ENCODE measurements at regions not wholly inside any gene's neighbourhood (a gene's known extent, or its start where the extent isn't known, plus 50 kb on each side); places are given as distances from the start of the nearest gene placed in this dataset.
"Not testable (repeated sequence)": the region's sequence is repeated elsewhere in the genome, so short reads cannot be mapped to it uniquely, and the experiment has no call there.

GRCh38 chr10:61040399-61041016, 96.5 kb upstream of the RHOBTB1 start:
- DNase-seq (ENCODE audit: low spot score), result no peak
- Mint-ChIP-seq H3K36me3 (ENCODE audit: low read depth) (no peaks in the 10 kb centered on the region), H3K4me3 (ENCODE audit: unreplicated experiment) (no peak overlapping the region), H3K9me3 (ENCODE audit: low read depth) (no peaks in the 10 kb centered on the region), H3K27ac (ENCODE audit: unreplicated experiment) (no peak overlapping the region), H3K4me1 (ENCODE audit: low read depth) (no peaks in the 10 kb centered on the region), H3K27me3 (ENCODE audit: low read depth) (peaks cover 18% of the 10 kb centered on the region)
- TF ChIP-seq CTCF (IDR thresholded peaks at IDR 0.05), result no peak

GRCh38 chr10:61039868-61040267, 95.9 kb upstream of the RHOBTB1 start:
- no peak overlapping the region for H3K4me3 Mint-ChIP-seq (ENCODE audit: unreplicated experiment)
- DNase-seq (ENCODE audit: low spot score), result no peak
- no peaks in the 10 kb centered on the region for H3K4me1 Mint-ChIP-seq (ENCODE audit: low read depth)
- no peak overlapping the region for H3K27ac Mint-ChIP-seq (ENCODE audit: unreplicated experiment)
- H3K27me3 Mint-ChIP-seq (ENCODE audit: low read depth), result peaks cover 14% of the 10 kb centered on the region
- H3K9me3 Mint-ChIP-seq (ENCODE audit: low read depth), result no peaks in the 10 kb centered on the region
- no peaks in the 10 kb centered on the region for H3K36me3 Mint-ChIP-seq (ENCODE audit: low read depth)
- TF ChIP-seq CTCF (IDR thresholded peaks at IDR 0.05), result no peak

GRCh38 chr10:61037261-61037830, 93.4 kb upstream of the RHOBTB1 start:
- not testable (repeated sequence) for H3K27ac Mint-ChIP-seq (ENCODE audit: unreplicated experiment); H3K9me3 Mint-ChIP-seq (ENCODE audit: low read depth); H3K4me3 Mint-ChIP-seq (ENCODE audit: unreplicated experiment); H3K36me3 Mint-ChIP-seq (ENCODE audit: low read depth); DNase-seq (ENCODE audit: low spot score); H3K4me1 Mint-ChIP-seq (ENCODE audit: low read depth)
- peaks cover 12% of the 10 kb centered on the region for H3K27me3 Mint-ChIP-seq (ENCODE audit: low read depth)

- not testable (repeated sequence) for DNase-seq (ENCODE audit: low spot score)
These were observed 92.2 kb upstream of the RHOBTB1 start for GRCh38 chr10:61036148-61036547.

GRCh38 chr10:61031341-61031740, 87.4 kb upstream of the RHOBTB1 start:
- H3K4me3 Mint-ChIP-seq (ENCODE audit: unreplicated experiment), result no peak overlapping the region
- H3K4me1 Mint-ChIP-seq (ENCODE audit: low read depth), result no peaks in the 10 kb centered on the region
- no peaks in the 10 kb centered on the region for H3K9me3 Mint-ChIP-seq (ENCODE audit: low read depth)

More at GRCh38 chr10:61036148-61036547, 92.2 kb upstream of the RHOBTB1 start:
- H3K9me3 Mint-ChIP-seq (ENCODE audit: low read depth); H3K27ac Mint-ChIP-seq (ENCODE audit: unreplicated experiment); H3K36me3 Mint-ChIP-seq (ENCODE audit: low read depth); H3K4me3 Mint-ChIP-seq (ENCODE audit: unreplicated experiment); H3K27me3 Mint-ChIP-seq (ENCODE audit: low read depth); H3K4me1 Mint-ChIP-seq (ENCODE audit: low read depth): not testable (repeated sequence)

GRCh38 chr10:61029411-61029810, 85.4 kb upstream of the RHOBTB1 start:
- Mint-ChIP-seq H3K36me3 (ENCODE audit: low read depth) (no peaks in the 10 kb centered on the region), H3K27ac (ENCODE audit: unreplicated experiment) (no peak overlapping the region), H3K4me1 (ENCODE audit: low read depth) (peaks cover 8% of the 10 kb centered on the region), H3K27me3 (ENCODE audit: low read depth) (peaks cover 11% of the 10 kb centered on the region), H3K9me3 (ENCODE audit: low read depth) (no peaks in the 10 kb centered on the region), H3K4me3 (ENCODE audit: unreplicated experiment) (no peak overlapping the region)
- TF ChIP-seq CTCF (IDR thresholded peaks at IDR 0.05), result no peak
- DNase-seq (ENCODE audit: low spot score), result no peak

More at GRCh38 chr10:61031341-61031740, 87.4 kb upstream of the RHOBTB1 start:
- peaks cover 13% of the 10 kb centered on the region for H3K27me3 Mint-ChIP-seq (ENCODE audit: low read depth)
- H3K27ac Mint-ChIP-seq (ENCODE audit: unreplicated experiment), result no peak overlapping the region
- TF ChIP-seq CTCF (IDR thresholded peaks at IDR 0.05), result no peak
- no peaks in the 10 kb centered on the region for H3K36me3 Mint-ChIP-seq (ENCODE audit: low read depth)
- DNase-seq (ENCODE audit: low spot score), result no peak

Measured in chondrocyte (in vitro differentiated cells).